Neural crest cell (in vitro differentiated cells): ENCODE measurements at regions not wholly inside any gene's neighbourhood (a gene's known extent, or its start where the extent isn't known, plus 50 kb on each side); places are given as distances from the start of the nearest gene placed in this dataset.

Experiments used
- DNase-seq: peaks from one replicate; pipeline ENCODE4 v3.0.0; 2021; ENCODE audit warnings: low read depth, mixed read lengths, low spot score
- H3K27ac Mint-ChIP-seq: one replicate; pipeline ENCODE4 v1.8.0; 2021; ENCODE audit warnings: mild to moderate bottlenecking, mixed read lengths; ENCODE audit not compliant: unreplicated experiment
- H3K27me3 Mint-ChIP-seq: 2 replicates; pipeline ENCODE4 v1.8.0; 2021; ENCODE audit warnings: low read depth, mild to moderate bottlenecking, mixed read lengths
- H3K36me3 Mint-ChIP-seq: 2 replicates; pipeline ENCODE4 v1.8.0; 2021; ENCODE audit warnings: low read depth, mild to moderate bottlenecking, mixed read lengths
- H3K4me1 Mint-ChIP-seq: 2 replicates; pipeline ENCODE4 v1.8.0; 2021; ENCODE audit warnings: mixed read lengths
- H3K4me3 Mint-ChIP-seq: one replicate; pipeline ENCODE4 v1.8.0; 2021; ENCODE audit warnings: mild to moderate bottlenecking, mixed read lengths
- H3K9me3 Mint-ChIP-seq: 2 replicates; pipeline ENCODE4 v1.8.0; 2021; ENCODE audit warnings: mixed read lengths
- CTCF ChIP-seq: fragments of 200-600 bp; sonication (generic); conservative IDR thresholded peaks from 2 replicates; pipeline ENCODE4 v1.5.0; 2021; ENCODE audit warnings: antibody characterized with exemption, mild to moderate bottlenecking

GRCh38 chr16:80442779-80443178 is 98.0 kb upstream of the DYNLRB2 start:
- H3K27me3 Mint-ChIP-seq = peaks cover 25% of the 10 kb centered on the region
- TF ChIP-seq CTCF = no peak
- no peak overlapping the region for H3K4me3 Mint-ChIP-seq
- H3K9me3 Mint-ChIP-seq = no peaks in the 10 kb centered on the region
- no peak overlapping the region for H3K27ac Mint-ChIP-seq
- H3K4me1 Mint-ChIP-seq = no peaks in the 10 kb centered on the region
- H3K36me3 Mint-ChIP-seq = no peaks in the 10 kb centered on the region
- no peak for DNase-seq

DNA sequence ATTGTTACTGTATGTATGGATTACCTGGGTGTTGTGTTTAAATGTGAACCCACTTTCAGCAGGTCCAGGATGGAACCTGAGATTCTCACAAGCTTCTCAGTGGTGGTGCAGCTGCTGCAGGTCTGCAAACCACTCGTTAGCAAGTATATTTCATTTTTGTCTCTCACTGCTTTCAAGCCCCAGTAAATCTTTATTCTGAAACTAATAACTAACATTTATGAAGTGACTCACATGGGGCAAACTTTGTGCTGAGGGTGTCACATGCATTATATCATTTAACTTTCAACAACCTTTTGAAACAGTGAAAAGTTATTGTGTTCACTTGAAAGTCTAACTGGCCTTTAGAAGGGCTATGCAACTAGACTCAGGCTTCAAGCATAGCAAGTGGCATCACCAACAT is 98.9 kb upstream of the DYNLRB2 start:
- DNase-seq = no peak
- H3K4me1 Mint-ChIP-seq = no peaks in the 10 kb centered on the region
- H3K27me3 Mint-ChIP-seq = peaks cover 28% of the 10 kb centered on the region
- TF ChIP-seq CTCF = no peak
- no peaks in the 10 kb centered on the region for H3K36me3 Mint-ChIP-seq
- no peak overlapping the region for H3K27ac Mint-ChIP-seq
- H3K9me3 Mint-ChIP-seq = no peaks in the 10 kb centered on the region
- no peak overlapping the region for H3K4me3 Mint-ChIP-seq

DNA sequence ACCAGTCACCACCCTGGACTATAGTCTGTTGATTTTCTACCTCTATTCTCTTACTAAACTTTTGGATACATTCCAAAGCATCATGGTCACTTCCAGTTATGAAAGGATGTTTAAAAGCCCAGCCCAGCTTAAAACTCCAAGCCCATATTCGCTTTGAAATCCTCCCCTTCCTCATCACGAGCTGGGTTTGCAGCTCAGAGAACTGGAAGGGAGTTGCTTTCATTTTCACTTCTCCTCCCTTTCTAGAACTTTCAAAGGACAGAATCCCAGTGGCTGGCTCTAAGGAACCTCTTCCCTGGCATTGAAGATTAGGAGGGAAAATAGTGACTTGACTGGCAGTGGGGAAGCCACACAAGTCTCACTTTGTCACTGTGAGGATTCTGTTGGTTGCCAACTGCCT is 100.1 kb upstream of the DYNLRB2 start:
- Mint-ChIP-seq H3K36me3 (no peaks in the 10 kb centered on the region), H3K27me3 (peaks cover 28% of the 10 kb centered on the region), H3K4me1 (no peaks in the 10 kb centered on the region), H3K27ac (no peak overlapping the region), H3K9me3 (no peaks in the 10 kb centered on the region), H3K4me3 (no peak overlapping the region)
- DNase-seq = no peak
- TF ChIP-seq CTCF = no peak

- Mint-ChIP-seq H3K27ac (no peak overlapping the region), H3K4me3 (no peak overlapping the region), H3K27me3 (peaks cover 35% of the 10 kb centered on the region), H3K36me3 (no peaks in the 10 kb centered on the region), H3K4me1 (no peaks in the 10 kb centered on the region), H3K9me3 (peaks cover 3% of the 10 kb centered on the region)
- no peak for DNase-seq
- peak; percentile 28 for TF ChIP-seq CTCF
These were observed 103.1 kb upstream of the DYNLRB2 start for GRCh38 chr16:80437707-80438106.

- no peak overlapping the region for H3K4me3 Mint-ChIP-seq
- no peaks in the 10 kb centered on the region for H3K4me1 Mint-ChIP-seq
- H3K27ac Mint-ChIP-seq = no peak overlapping the region
- no peaks in the 10 kb centered on the region for H3K36me3 Mint-ChIP-seq
- no peak for TF ChIP-seq CTCF
- peaks cover 34% of the 10 kb centered on the region for H3K27me3 Mint-ChIP-seq
- DNase-seq = no peak
- peaks cover 3% of the 10 kb centered on the region for H3K9me3 Mint-ChIP-seq
These were observed 104.3 kb upstream of the DYNLRB2 start for GRCh38 chr16:80436510-80436909.

DNA sequence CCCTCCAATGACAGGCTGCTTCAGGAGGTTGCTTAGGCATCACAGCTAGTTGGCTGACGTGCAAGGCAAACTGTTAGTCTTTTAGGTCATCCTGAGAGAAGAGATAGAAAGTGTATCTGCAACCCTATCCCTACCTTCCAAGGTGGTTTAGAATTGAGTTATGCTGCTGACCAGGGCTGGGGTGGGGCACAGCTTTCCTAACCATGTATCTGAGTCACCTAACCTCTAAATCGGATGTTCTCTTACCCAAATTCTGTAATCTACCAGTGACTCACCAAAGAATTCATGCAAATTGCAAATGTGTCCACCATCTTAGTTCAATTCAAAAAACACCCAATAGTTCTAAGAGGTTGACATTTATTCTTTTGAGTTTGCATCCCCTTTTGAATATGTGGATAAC is 107.2 kb upstream of the DYNLRB2 start:
- no peaks in the 10 kb centered on the region for H3K36me3 Mint-ChIP-seq
- no peaks in the 10 kb centered on the region for H3K4me1 Mint-ChIP-seq
- H3K27me3 Mint-ChIP-seq = peaks cover 19% of the 10 kb centered on the region
- H3K4me3 Mint-ChIP-seq = no peak overlapping the region
- TF ChIP-seq CTCF = no peak
- no peak for DNase-seq
- peaks cover 3% of the 10 kb centered on the region for H3K9me3 Mint-ChIP-seq
- no peak overlapping the region for H3K27ac Mint-ChIP-seq
